ENCODE measurements at regions not wholly inside any gene's neighbourhood (a gene's known extent, or its start where the extent isn't known, plus 50 kb on each side); places are given as distances from the start of the nearest gene placed in this dataset.

GRCh38 chr4:30854531-30854930 lies 134.4 kb downstream of the PCDH7 start:
- TF ChIP-seq, protein P1, sequence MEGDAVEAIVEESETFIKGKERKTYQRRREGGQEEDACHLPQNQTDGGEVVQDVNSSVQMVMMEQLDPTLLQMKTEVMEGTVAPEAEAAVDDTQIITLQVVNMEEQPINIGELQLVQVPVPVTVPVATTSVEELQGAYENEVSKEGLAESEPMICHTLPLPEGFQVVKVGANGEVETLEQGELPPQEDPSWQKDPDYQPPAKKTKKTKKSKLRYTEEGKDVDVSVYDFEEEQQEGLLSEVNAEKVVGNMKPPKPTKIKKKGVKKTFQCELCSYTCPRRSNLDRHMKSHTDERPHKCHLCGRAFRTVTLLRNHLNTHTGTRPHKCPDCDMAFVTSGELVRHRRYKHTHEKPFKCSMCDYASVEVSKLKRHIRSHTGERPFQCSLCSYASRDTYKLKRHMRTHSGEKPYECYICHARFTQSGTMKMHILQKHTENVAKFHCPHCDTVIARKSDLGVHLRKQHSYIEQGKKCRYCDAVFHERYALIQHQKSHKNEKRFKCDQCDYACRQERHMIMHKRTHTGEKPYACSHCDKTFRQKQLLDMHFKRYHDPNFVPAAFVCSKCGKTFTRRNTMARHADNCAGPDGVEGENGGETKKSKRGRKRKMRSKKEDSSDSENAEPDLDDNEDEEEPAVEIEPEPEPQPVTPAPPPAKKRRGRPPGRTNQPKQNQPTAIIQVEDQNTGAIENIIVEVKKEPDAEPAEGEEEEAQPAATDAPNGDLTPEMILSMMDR (IDR thresholded peaks at IDR 0.05): no peak
- no peak for TF ChIP-seq ZFX (IDR thresholded peaks at IDR 0.05; ENCODE audit: borderline replicate concordance)

All from 22Rv1 (cell line).